ENCODE measurements at regions not wholly inside any gene's neighbourhood (a gene's known extent, or its start where the extent isn't known, plus 50 kb on each side); places are given as distances from the start of the nearest gene placed in this dataset.
"Not testable (repeated sequence)": the region's sequence is repeated elsewhere in the genome, so short reads cannot be mapped to it uniquely, and the experiment has no call there.

DNA sequence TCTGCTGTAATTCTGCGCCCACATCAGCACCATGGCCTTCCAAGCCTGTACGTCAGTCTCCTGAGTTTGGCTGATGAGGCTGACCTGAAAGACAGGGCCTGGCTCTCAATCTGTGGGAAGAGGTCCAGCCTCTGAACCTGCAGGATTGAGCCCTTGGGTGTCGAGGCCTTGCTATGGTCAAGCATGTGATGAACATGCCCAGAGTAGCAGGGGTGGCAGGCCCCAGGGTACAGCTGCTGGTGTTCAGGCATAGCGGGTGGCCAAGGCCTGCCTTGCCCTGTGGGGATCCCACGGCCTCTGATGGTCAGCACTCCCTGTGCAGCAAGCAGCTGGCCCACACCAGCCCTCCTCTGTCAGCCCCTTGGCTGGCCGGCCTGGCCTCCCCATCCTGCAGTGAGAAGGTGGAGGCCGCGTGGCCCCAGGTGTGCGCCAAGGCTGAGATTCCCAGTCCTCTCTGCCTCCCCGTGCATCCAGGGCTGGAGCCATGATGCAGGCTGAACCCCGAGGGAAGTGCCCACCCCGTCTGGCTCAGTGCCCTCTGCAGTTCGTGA is 298.4 kb downstream of the NDUFA10 start:
- DNase-seq (ENCODE audit: low spot score), result peak; percentile 10

- DNase-seq (ENCODE audit: low spot score), result peak; percentile 8
These were observed 299.0 kb downstream of the NDUFA10 start for GRCh38 chr2:239726091-239726591.

DNA sequence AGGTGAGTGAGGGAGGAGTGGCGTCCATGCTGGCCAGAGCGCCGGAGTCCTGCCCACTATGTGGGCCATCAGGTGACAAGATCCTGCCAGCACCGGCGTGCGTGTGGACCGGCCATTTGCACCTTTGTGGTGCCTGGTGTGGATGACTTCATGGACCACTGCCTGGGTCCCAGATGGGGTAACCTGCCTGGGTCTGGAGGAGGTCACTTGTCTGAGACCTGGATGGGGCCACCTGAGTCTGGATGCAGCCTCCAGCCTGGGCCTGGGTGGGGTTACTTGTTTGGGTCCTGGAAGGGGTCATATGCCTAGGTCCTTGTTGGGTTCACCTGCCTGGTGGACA is 299.6 kb downstream of the NDUFA10 start:
- peak; percentile 4 for DNase-seq (ENCODE audit: low spot score)

DNA sequence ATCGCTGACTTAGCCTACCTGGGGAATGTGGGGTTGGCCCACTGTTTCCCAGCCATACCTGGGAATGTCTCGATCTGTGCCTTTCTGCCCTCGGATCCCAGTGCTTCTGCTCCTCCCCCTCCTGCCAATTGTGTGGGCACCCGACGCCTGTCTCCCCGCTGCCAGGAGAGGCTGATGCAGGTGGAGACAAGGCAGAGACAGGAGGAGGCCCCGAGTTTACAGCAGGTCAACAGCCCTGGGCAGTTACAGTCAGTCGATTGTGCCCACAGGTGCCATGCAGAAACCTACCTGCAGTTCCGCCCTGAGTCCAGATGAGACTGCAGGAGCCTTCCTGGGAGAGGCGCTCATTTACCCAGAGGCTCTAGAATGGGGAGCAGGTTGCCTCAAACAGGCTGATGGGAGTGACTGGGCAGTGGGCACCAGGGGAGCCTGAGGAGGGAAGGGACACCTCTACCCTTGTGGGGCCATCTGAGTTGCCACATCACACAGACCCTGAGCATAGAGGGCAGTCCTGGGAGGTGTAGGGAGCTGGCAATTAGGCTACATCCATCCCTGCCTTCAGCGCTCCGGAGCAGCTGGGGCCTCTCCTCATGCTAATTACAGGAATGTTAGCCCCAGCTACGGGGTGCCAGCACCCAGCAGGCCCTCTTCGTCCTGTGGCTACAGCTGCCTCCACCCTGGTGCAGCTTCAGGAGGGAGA is 300.1 kb downstream of the NDUFA10 start:
- peak; percentile 6 for DNase-seq (ENCODE audit: low spot score)

DNA sequence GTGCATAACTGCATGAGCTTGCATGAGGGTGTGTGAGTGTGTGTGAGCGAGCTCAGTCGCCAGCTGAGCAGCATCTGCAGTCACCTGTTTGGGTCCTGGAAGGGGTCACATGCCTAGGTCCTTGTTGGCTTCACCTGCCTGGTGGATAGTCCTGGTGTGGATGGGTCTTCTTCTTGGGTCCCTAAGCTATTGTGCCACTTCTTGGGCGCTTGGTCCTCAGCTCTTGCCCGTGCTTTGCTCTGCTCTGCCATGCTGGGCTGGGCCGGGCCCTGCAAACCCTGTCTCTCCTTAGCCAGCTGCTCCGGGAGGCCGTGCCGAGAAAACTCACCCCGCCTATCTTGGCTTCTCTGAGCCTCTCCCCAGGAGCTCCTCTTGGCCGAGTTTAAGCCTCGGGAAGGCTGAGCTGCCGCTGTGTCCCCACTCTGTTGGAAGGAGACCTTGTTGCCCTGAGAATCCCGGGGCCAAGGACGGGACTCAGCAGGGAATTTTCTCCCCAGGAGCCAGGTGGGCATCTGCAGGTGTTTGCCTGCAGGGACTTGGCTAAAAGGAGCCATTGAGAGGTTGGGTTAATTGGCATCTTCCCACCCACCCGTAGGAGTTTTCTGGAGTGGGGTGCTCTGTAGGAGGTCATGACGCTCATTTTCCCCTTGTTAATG is 300.8 kb downstream of the NDUFA10 start:
- peak; percentile 22 for DNase-seq (ENCODE audit: low spot score)

GRCh38 chr2:239723486-239724193 is 301.5 kb downstream of the NDUFA10 start:
- DNase-seq (ENCODE audit: low spot score), result no peak

- DNase-seq (ENCODE audit: low spot score), result no peak
These were observed 302.2 kb downstream of the NDUFA10 start for GRCh38 chr2:239722760-239723470.

DNA sequence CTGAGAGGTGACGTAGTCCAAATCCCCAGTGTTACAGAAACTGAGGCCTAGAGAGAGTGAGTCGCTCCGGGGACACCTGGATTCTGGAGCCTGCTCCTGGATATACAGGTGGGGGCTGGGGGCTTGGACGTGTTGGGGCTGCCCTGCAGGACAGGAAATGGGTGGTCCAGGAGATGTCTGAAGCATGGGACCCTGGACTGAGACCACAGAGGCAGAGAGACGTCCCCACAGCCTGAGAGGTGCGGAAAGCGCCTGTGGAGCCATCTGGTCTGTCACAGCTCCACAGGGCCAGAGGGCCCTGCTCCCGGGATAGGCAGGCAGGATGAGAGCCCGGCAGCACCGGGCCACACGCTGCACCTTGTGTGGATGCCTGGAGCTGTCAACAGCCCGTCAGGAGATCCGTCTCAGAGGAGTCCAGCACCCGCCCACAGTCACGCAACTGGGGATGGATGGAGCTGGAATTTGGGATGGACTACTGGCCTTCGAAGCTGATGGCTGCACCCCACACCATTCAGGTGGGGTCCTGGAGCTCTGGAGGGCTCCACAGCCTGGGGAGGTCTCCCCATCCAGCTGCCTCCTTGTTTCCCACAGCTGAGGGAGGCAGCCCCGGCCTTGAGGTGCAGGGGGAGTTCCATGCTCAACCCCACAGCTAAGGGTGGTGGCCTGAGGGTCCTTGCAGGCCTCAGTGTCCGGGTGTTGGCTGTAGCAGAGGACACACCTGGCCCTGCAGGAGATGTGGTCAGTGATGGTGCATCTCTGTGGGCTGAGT is 303.0 kb downstream of the NDUFA10 start:
- no peak for DNase-seq (ENCODE audit: low spot score)

DNA sequence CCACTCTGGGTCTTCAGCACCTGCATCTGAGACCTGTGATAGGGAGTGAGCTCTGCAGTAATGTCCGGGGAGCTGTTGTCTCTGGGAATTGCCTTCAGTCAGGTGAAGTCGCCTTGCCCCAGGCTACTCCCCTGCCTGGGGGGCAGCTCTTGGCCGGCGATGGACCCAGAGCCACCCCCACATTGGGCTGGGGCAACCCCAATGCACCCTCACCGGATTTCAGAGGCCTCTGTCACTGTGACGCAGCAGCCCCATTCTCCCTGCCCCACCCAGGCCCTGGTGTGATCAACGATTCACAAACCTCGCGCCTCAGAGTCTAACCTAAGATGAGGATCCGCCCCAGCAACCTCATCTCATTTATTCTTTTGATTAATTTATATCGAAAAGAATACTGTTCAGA is 303.6 kb downstream of the NDUFA10 start:
- DNase-seq (ENCODE audit: low spot score), result no peak

DNA sequence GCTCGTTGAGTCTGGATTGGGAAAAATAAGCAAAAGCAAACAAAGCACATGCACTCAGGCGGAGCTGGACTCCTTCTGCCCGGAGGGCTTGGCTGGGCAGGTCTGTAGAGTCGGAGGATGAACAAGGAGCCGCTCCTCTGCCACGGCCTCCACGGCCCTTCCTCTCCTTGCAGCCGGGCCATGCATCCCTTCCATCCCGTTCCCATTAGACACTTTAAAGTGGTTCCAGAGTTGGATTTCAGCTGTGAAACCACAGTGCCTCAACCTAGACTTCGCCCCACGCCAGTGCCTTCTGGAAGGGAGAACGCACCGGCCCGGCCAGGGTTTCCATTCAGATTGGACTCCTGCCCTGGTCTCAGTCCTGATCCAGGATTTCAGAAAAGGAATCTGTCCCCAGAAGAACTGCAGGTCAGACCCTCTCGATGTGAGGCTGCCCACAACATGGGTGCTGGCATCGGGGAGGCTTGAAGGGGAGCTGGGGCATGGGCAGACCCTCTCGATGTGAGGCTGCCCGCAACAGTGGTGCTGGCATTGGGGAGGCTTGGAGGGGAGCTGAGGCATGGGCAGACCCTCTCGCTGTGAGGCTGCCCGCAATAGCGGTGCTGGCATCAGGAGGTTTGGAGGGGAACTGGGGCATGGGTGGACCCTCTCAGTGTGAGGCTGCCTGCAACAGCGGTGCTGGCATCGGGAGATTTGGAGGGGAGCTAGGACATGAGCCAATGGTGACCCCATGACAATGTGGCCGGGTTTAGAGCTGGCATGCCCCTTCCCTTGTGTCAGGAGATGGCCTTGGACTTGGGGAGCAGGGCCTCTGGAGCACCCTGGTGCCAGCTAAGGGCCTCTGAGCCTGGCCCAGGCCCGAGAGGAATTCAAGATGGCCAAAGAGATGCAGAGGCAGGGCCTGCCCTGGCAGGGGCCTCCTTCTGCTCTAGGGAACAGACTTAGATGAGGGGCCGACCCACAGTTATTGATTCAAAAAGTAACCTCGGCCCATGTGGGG is 304.5 kb downstream of the NDUFA10 start:
- DNase-seq (ENCODE audit: low spot score), result no peak

- DNase-seq (ENCODE audit: low spot score), result no peak
These were observed 305.3 kb downstream of the NDUFA10 start for GRCh38 chr2:239719791-239720360.

DNA sequence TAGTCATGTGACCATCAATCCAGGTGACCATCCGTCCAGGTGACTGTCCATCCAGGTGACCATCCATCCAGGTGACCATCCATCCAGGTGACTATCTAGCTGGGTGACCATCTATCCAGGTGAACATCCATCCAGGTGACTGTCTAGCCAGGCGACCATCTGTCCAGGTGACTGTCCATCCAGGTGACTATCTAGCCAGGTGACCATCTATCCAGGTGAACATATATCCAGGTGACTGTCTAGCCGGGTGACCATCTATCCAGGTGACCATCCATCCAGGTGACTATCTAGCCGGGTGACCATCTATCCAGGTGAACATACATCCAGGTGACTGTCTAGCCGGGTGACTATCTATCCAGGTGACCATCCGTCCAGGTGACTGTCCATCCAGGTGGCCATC is 306.2 kb downstream of the NDUFA10 start:
- not testable (repeated sequence) for DNase-seq (ENCODE audit: low spot score)

DNA sequence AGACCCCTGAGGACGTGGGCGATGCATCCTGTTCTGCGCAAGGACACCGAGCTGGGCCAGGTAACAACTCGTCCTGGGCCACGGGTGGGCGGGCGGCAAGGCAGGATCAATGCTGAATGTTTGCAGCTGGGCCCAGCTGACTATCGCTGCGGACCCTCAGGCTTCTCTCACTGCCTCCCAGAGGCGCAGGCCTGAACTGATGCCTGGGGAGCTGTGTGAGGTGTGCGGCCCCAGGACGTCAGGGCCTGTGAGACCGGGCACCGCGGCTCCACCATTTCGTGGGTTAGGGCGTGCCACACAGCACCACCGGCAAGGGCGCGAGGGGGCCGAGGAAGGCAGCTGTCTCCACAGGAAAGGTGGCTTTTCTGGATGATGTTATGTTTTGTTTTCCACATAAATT is 307.4 kb downstream of the NDUFA10 start:
- DNase-seq (ENCODE audit: low spot score), result no peak

GRCh38 chr2:239717319-239717675 is 307.8 kb downstream of the NDUFA10 start:
- DNase-seq (ENCODE audit: low spot score), result no peak

GRCh38 chr2:239716536-239717318 is 308.4 kb downstream of the NDUFA10 start:
- no peak for DNase-seq (ENCODE audit: low spot score)

- no peak for DNase-seq (ENCODE audit: low spot score)
These were observed 309.1 kb downstream of the NDUFA10 start for GRCh38 chr2:239716009-239716408.

DNA sequence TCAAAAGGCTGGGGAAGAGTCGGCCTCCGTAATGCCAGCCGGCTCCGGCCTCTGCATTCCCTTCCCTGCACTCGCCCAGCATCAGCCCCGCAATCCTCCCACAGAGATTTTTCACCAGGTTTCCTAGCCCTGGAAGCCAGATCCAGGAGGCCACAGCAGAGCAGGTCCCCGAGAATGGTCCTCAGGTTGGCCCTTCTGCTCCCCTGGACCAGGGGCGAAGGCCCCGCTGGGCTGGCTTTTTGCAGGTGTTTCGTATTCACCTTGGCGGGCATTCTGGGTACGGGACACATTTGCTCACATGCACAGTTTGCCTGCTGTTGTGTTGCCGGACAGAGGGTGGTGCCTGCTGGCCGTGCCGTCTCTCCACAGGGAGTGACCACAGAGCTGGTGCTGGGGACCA is 309.5 kb downstream of the NDUFA10 start:
- DNase-seq (ENCODE audit: low spot score), result no peak

DNA sequence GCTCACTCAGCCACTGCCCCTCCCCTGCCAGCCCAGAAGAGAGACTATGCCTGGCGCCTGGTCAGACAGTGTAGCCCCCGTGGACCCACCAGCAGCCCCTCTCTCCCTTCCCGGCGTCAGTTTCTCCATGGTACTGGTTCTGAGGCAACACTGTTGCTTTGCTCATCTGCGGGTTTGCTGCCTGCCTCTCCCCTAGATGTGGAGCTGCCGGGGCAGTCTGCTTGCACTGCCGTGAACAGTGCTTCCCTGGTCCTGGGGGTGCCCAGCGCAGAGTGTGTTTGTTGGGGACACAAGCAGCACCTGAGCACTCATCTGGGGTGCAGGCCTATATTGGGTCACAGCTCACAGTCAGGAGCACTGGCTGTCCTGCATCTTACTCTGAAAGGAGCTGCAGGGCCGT is 309.9 kb downstream of the NDUFA10 start:
- DNase-seq (ENCODE audit: low spot score), result no peak

- no peak for DNase-seq (ENCODE audit: low spot score)
These were observed 311.0 kb downstream of the NDUFA10 start for GRCh38 chr2:239714116-239714515.
